ENCODE measurements at regions not wholly inside any gene's neighbourhood (a gene's known extent, or its start where the extent isn't known, plus 50 kb on each side); places are given as distances from the start of the nearest gene placed in this dataset.

- TF ChIP-seq CTCF (IDR thresholded peaks at IDR 0.05) (no peak), EZH2 (IDR thresholded peaks at IDR 0.05) (no peak), EZH2phosphoT487 (IDR thresholded peaks at IDR 0.05) (no peak)
Measured at GRCh38 chr10:53650794-53651193, 878.2 kb upstream of the MBL2 start.
